H9 (cell line): ENCODE measurements at regions not wholly inside any gene's neighbourhood (a gene's known extent, or its start where the extent isn't known, plus 50 kb on each side); places are given as distances from the start of the nearest gene placed in this dataset.

Experiments
- DNase-seq: peaks from one replicate; pipeline ENCODE4 v3.0.0-alpha.2; 2017
- H2AFZ ChIP-seq: one replicate; pipeline ENCODE4 v1.6.1; 2013; ENCODE audit warnings: mild to moderate bottlenecking, low read length, control low read depth, moderate library complexity
- H2AK5ac ChIP-seq: 2 replicates; pipeline ENCODE4 v1.6.1; 2013; ENCODE audit warnings: low read length, control low read depth, mixed read lengths; ENCODE audit not compliant: insufficient read length
- H2BK120ac ChIP-seq: one replicate; pipeline ENCODE4 v1.6.1; 2013; ENCODE audit warnings: low read depth, mild to moderate bottlenecking, low read length, control low read depth, inconsistent platforms; ENCODE audit not compliant: poor library complexity, severe bottlenecking
- H2BK12ac ChIP-seq: 2 replicates; pipeline ENCODE4 v1.6.1; 2013; ENCODE audit warnings: low read length, control low read depth, mixed read lengths, low read depth; ENCODE audit not compliant: insufficient read length
- H2BK15ac ChIP-seq: 2 replicates; pipeline ENCODE4 v1.6.1; 2013; ENCODE audit warnings: low read depth, low read length, control low read depth
- H2BK20ac ChIP-seq: one replicate; pipeline ENCODE4 v1.6.1; 2013; ENCODE audit warnings: low read depth, mild to moderate bottlenecking, low read length, control low read depth, inconsistent platforms; ENCODE audit not compliant: poor library complexity, severe bottlenecking
- H2BK5ac ChIP-seq: 2 replicates; pipeline ENCODE4 v1.6.1; 2013; ENCODE audit warnings: low read length, control low read depth, mixed read lengths; ENCODE audit not compliant: insufficient read length
- H3K14ac ChIP-seq: 2 replicates; pipeline ENCODE4 v1.6.1; 2013; ENCODE audit warnings: low read length, control low read depth; ENCODE audit not compliant: insufficient read depth
- H3K18ac ChIP-seq: 2 replicates; pipeline ENCODE4 v1.6.1; 2013; ENCODE audit warnings: low read depth, mild to moderate bottlenecking, mixed read lengths, low read length, control low read depth; ENCODE audit not compliant: insufficient read length
- H3K23ac ChIP-seq: 2 replicates; pipeline ENCODE4 v1.6.1; 2013; ENCODE audit warnings: low read length, control low read depth, mixed read lengths, low read depth; ENCODE audit not compliant: insufficient read length
- H3K23me2 ChIP-seq: 2 replicates; pipeline ENCODE4 v1.6.1; 2013; ENCODE audit warnings: low read depth, mild to moderate bottlenecking, mixed read lengths, low read length, control low read depth; ENCODE audit not compliant: insufficient read length, poor library complexity, severe bottlenecking
- H3K27ac ChIP-seq: 2 replicates; pipeline ENCODE4 v1.5.1; 2013; ENCODE audit warnings: low read length, control low read depth, mixed read lengths, low read depth; ENCODE audit not compliant: insufficient read length
- H3K27me3 ChIP-seq: 2 replicates; pipeline ENCODE4 v1.6.1; 2013; ENCODE audit warnings: low read length, control low read depth, inconsistent platforms; ENCODE audit not compliant: insufficient read depth
- H3K4ac ChIP-seq: 2 replicates; pipeline ENCODE4 v1.6.1; 2013; ENCODE audit warnings: low read depth, mild to moderate bottlenecking, control low read depth, inconsistent platforms, low read length, moderate library complexity
- H3K4me1 ChIP-seq: 2 replicates; pipeline ENCODE4 v1.6.1; 2013; ENCODE audit warnings: low read length, control low read depth, inconsistent platforms; ENCODE audit not compliant: insufficient read depth
- H3K4me2 ChIP-seq: 2 replicates; pipeline ENCODE4 v1.6.1; 2013; ENCODE audit warnings: low read length, control low read depth, mixed read lengths; ENCODE audit not compliant: insufficient read length, insufficient read depth
- H3K56ac ChIP-seq: 2 replicates; pipeline ENCODE4 v1.6.1; 2013; ENCODE audit warnings: low read depth, mild to moderate bottlenecking, mixed read lengths, low read length, control low read depth; ENCODE audit not compliant: insufficient read length
- H3K79me1 ChIP-seq: 2 replicates; pipeline ENCODE4 v1.6.1; 2013; ENCODE audit warnings: low read depth, mild to moderate bottlenecking, moderate library complexity, low read length, control low read depth, inconsistent platforms; ENCODE audit not compliant: insufficient read depth, poor library complexity, severe bottlenecking
- H3K79me2 ChIP-seq: 2 replicates; pipeline ENCODE4 v1.6.1; 2013; ENCODE audit warnings: low read length, control low read depth, inconsistent platforms; ENCODE audit not compliant: insufficient read depth
- H3K9ac ChIP-seq: 2 replicates; pipeline ENCODE4 v1.6.1; 2013; ENCODE audit warnings: low read length, control low read depth, mixed read lengths; ENCODE audit not compliant: insufficient read length; ENCODE audit errors: extremely low read depth
- H3K9me3 ChIP-seq: one replicate; pipeline ENCODE4 v1.6.1; 2013; ENCODE audit warnings: low read depth, low read length, inconsistent platforms; ENCODE audit not compliant: control insufficient read depth
- H3T11ph ChIP-seq: one replicate; pipeline ENCODE4 v1.6.1; 2013; ENCODE audit warnings: mild to moderate bottlenecking, low read length, control low read depth, inconsistent platforms
- H4K20me1 ChIP-seq: one replicate; pipeline ENCODE4 v1.6.1; 2013; ENCODE audit not compliant: control insufficient read depth, insufficient read length, insufficient read depth
- H4K5ac ChIP-seq: 2 replicates; pipeline ENCODE4 v1.6.1; 2013; ENCODE audit warnings: low read depth, mild to moderate bottlenecking, mixed read lengths, low read length, control low read depth; ENCODE audit not compliant: insufficient read length
- H4K8ac ChIP-seq: replicated peaks from 2 replicates; pipeline ENCODE4 v1.6.1; 2013; ENCODE audit warnings: low read length, control low read depth, mixed read lengths, low read depth; ENCODE audit not compliant: insufficient read length
- H4K91ac ChIP-seq: 2 replicates; pipeline ENCODE4 v1.6.1; 2013; ENCODE audit warnings: low read depth, mild to moderate bottlenecking, moderate library complexity, mixed read lengths, low read length, control low read depth; ENCODE audit not compliant: insufficient read length
- H3K27ac Mint-ChIP-seq, 3 experiments: 2 replicates in 2 of 3; 3 replicates in 1 of 3; pipeline ENCODE4 v1.8.0; 2020 to 2021; ENCODE audit warnings: mixed read lengths in 3 of 3, mild to moderate bottlenecking in 1 of 3, moderate library complexity in 1 of 3
- H3K27me3 Mint-ChIP-seq: 2 replicates; pipeline ENCODE4 v1.8.0; 2021; ENCODE audit warnings: low read depth, mild to moderate bottlenecking, moderate library complexity, mixed read lengths
- H3K36me3 Mint-ChIP-seq, 3 experiments: 2 replicates in 2 of 3; 3 replicates in 1 of 3; pipeline ENCODE4 v1.8.0; 2020 to 2021; ENCODE audit warnings: low read depth in 3 of 3, mixed read lengths in 3 of 3; ENCODE audit not compliant: insufficient read depth in 1 of 3
- H3K4me1 Mint-ChIP-seq, 2 experiments: 2 replicates each; pipeline ENCODE4 v1.8.0; 2020; ENCODE audit warnings: mixed read lengths in 2 of 2
- H3K4me3 Mint-ChIP-seq, 2 experiments: 2 replicates in 1 of 2; 3 replicates in 1 of 2; pipeline ENCODE4 v1.8.0; 2020 to 2021; ENCODE audit warnings: mild to moderate bottlenecking in 2 of 2, mixed read lengths in 2 of 2, moderate library complexity in 1 of 2
- H3K9me3 Mint-ChIP-seq, 2 experiments: 2 replicates in 1 of 2; 3 replicates in 1 of 2; pipeline ENCODE4 v1.8.0; 2020; ENCODE audit warnings: mild to moderate bottlenecking in 2 of 2, mixed read lengths in 2 of 2, moderate library complexity in 1 of 2
- WGBS: extraction: QIAGEN DNeasy Blood & Tissue Kit; methylation state at CpG from one replicate; pipeline ENCODE4 v1.1.7; 2013; ENCODE audit warnings: missing lambda C conversion rate, low lambda C conversion rate, mixed read lengths; ENCODE audit not compliant: insufficient read length; ENCODE audit errors: extremely low coverage; 5-methylcytosine and 5-hydroxymethylcytosine counted together
- TF ChIP-seq, protein P1 (sequence below): fragments of 200-600 bp; sonication (generic); conservative IDR thresholded peaks from 3 replicates; pipeline ENCODE4 v1.8.0; 2021; ENCODE audit warnings: antibody characterized with exemption, mild to moderate bottlenecking

- Mint-ChIP-seq H3K27ac (no peak overlapping the region), H3K4me3 (no peak overlapping the region), H3K36me3 (peaks cover 0 to 9% (median 2%) of the 10 kb centered on the region in 3 experiments; a peak in 5 of 7 replicates), H3K27me3 (no peaks in the 10 kb centered on the region), H3K4me1 (peaks cover 16 to 26% of the 10 kb centered on the region in 2 experiments), H3K9me3 (peaks cover 0 to 9% of the 10 kb centered on the region in 2 experiments; a peak in 2 of 5 replicates)
- no peak overlapping the region for H2AK5ac ChIP-seq
- no peak overlapping the region for H3K56ac ChIP-seq
- no peak overlapping the region for H4K8ac ChIP-seq
- no peak for DNase-seq
- no peaks in the 10 kb centered on the region for H3K9me3 ChIP-seq
- H3T11ph ChIP-seq = no peak overlapping the region
- no peak overlapping the region for H2BK120ac ChIP-seq
- no peak overlapping the region for H3K9ac ChIP-seq
- no peaks in the 10 kb centered on the region for H4K20me1 ChIP-seq
- no peak overlapping the region for H2AFZ ChIP-seq
- no peak overlapping the region for H3K27ac ChIP-seq
- no peak overlapping the region for H3K14ac ChIP-seq
- H2BK12ac ChIP-seq = no peak overlapping the region
- H3K23me2 ChIP-seq = no peaks in the 10 kb centered on the region
- H3K18ac ChIP-seq = no peak overlapping the region
- H3K23ac ChIP-seq = no peak overlapping the region
- H3K4me1 ChIP-seq = peaks cover 3% of the 10 kb centered on the region; the same call in 1 of the 2 replicates
- H3K79me1 ChIP-seq = no peaks in the 10 kb centered on the region
- no peak overlapping the region for H2BK20ac ChIP-seq
- no peak overlapping the region for H4K5ac ChIP-seq
- H3K27me3 ChIP-seq = no peaks in the 10 kb centered on the region
- no peak overlapping the region for H2BK15ac ChIP-seq
- no peaks in the 10 kb centered on the region for H3K79me2 ChIP-seq
- H3K4ac ChIP-seq = no peak overlapping the region
- no CpG with 5 or more reads among the region's 1 CpG for WGBS
- H3K4me2 ChIP-seq = no peak overlapping the region
- H2BK5ac ChIP-seq = no peak overlapping the region
- H4K91ac ChIP-seq = no peak overlapping the region
- TF ChIP-seq, protein P1, sequence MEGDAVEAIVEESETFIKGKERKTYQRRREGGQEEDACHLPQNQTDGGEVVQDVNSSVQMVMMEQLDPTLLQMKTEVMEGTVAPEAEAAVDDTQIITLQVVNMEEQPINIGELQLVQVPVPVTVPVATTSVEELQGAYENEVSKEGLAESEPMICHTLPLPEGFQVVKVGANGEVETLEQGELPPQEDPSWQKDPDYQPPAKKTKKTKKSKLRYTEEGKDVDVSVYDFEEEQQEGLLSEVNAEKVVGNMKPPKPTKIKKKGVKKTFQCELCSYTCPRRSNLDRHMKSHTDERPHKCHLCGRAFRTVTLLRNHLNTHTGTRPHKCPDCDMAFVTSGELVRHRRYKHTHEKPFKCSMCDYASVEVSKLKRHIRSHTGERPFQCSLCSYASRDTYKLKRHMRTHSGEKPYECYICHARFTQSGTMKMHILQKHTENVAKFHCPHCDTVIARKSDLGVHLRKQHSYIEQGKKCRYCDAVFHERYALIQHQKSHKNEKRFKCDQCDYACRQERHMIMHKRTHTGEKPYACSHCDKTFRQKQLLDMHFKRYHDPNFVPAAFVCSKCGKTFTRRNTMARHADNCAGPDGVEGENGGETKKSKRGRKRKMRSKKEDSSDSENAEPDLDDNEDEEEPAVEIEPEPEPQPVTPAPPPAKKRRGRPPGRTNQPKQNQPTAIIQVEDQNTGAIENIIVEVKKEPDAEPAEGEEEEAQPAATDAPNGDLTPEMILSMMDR = no peak
Observed at GRCh38 chr12:75848961-75849360, 182.6 kb downstream of the PHLDA1 start.
